ENCODE measurements at regions not wholly inside any gene's neighbourhood (a gene's known extent, or its start where the extent isn't known, plus 50 kb on each side); places are given as distances from the start of the nearest gene placed in this dataset.

DNA sequence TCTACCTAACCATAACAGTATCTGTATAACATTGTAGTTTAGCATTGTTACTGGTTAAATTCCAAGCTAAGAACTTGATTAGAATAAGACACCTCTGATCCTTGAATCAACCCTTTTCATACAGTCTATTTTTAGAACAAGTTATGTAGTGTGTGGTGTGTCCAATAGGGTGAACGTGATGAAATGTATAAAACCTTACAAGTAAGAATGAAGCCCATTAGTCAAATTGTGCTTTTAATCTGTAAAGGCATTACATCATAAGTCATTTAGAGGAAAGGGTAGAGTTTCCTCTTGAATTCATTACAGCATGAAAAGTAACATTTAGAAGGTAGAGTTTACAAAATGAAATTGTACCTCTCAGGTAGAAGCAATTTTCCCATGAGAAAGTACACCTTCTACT lies 479.2 kb downstream of the LTN1 start:
- H3F3A ChIP-seq (ENCODE audit: control insufficient read depth, insufficient read depth), result no peaks in the 10 kb centered on the region

GRCh38 chr21:28509031-28509430 lies 483.6 kb downstream of the LTN1 start:
- H3K4me3 ChIP-seq (ENCODE audit: low read length), result no peak overlapping the region
- no peaks in the 10 kb centered on the region for H3K36me3 ChIP-seq (ENCODE audit: control insufficient read depth, low read length)
- H3K4me2 ChIP-seq (ENCODE audit: low read length), result no peak overlapping the region
- no peaks in the 10 kb centered on the region for H3K4me1 ChIP-seq (ENCODE audit: control insufficient read depth, low read length)
- no peaks in the 10 kb centered on the region for H3F3A ChIP-seq (ENCODE audit: control insufficient read depth, insufficient read depth)
- H3K27me3 ChIP-seq (ENCODE audit: control insufficient read depth, low read length), result no peaks in the 10 kb centered on the region
- TF ChIP-seq EZH2phosphoT487 (IDR thresholded peaks at IDR 0.05; ENCODE audit: borderline replicate concordance, low read length) (no peak), CTCF (IDR thresholded peaks at IDR 0.05; ENCODE audit: low read depth, low read length, poor library complexity, severe bottlenecking) (no peak)
- H4K20me1 ChIP-seq (ENCODE audit: control insufficient read depth, insufficient read depth, low read depth, low read length), result no peaks in the 10 kb centered on the region
- H3K79me2 ChIP-seq (ENCODE audit: control insufficient read depth, low read length), result no peaks in the 10 kb centered on the region
- H3K9me2 ChIP-seq (replicated peaks; ENCODE audit: control insufficient read depth, low read length), result no peaks in the 10 kb centered on the region
- no peaks in the 10 kb centered on the region for H3K9me3 ChIP-seq (ENCODE audit: control insufficient read depth, insufficient read depth, low read length)
- no peak overlapping the region for H3K27ac ChIP-seq (ENCODE audit: low read depth, low read length)

More for the DNA sequence above, 479.2 kb downstream of the LTN1 start:
- Histone ChIP-seq H3K4me1 (ENCODE audit: control insufficient read depth, low read length) (peaks cover 15% of the 10 kb centered on the region), H3K79me2 (ENCODE audit: control insufficient read depth, low read length) (no peaks in the 10 kb centered on the region), H3K27ac (ENCODE audit: low read depth, low read length) (no peak overlapping the region), H3K9me3 (ENCODE audit: control insufficient read depth, insufficient read depth, low read length) (no peaks in the 10 kb centered on the region), H3K27me3 (ENCODE audit: control insufficient read depth, low read length) (no peaks in the 10 kb centered on the region), H3K4me3 (ENCODE audit: low read length) (no peak overlapping the region), H3K9me2 (replicated peaks; ENCODE audit: control insufficient read depth, low read length) (no peaks in the 10 kb centered on the region), H3K36me3 (ENCODE audit: control insufficient read depth, low read length) (no peaks in the 10 kb centered on the region), H3K4me2 (ENCODE audit: low read length) (no peak overlapping the region), H4K20me1 (ENCODE audit: control insufficient read depth, insufficient read depth, low read depth, low read length) (no peaks in the 10 kb centered on the region)
- no peak for TF ChIP-seq CTCF (IDR thresholded peaks at IDR 0.05; ENCODE audit: low read depth, low read length, poor library complexity, severe bottlenecking)
- TF ChIP-seq EZH2phosphoT487 (IDR thresholded peaks at IDR 0.05; ENCODE audit: borderline replicate concordance, low read length), result no peak

DNA sequence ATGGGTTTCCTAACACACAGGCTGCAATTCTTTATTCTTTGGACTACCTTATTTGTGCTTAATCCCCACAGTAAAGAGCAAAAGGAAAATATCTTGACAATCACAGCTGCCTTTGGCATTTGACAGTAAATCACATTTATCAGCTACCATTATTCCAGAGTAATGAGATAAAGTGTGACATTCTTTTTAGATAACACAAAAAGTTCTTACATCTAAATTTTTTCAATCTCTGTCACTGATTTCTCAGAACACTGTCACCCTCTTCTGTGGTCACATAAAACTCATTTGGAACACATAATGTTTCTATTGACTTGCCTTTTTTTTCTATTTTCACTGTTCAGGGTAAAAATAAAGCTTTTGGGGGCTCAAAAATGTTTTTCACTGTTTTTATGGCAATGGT lies 484.6 kb downstream of the LTN1 start:
- H3K4me2 ChIP-seq (ENCODE audit: low read length), result no peak overlapping the region
- H3K36me3 ChIP-seq (ENCODE audit: control insufficient read depth, low read length), result no peaks in the 10 kb centered on the region
- H3K27me3 ChIP-seq (ENCODE audit: control insufficient read depth, low read length), result no peaks in the 10 kb centered on the region
- TF ChIP-seq EZH2phosphoT487 (IDR thresholded peaks at IDR 0.05; ENCODE audit: borderline replicate concordance, low read length) (no peak), CTCF (IDR thresholded peaks at IDR 0.05; ENCODE audit: low read depth, low read length, poor library complexity, severe bottlenecking) (no peak)
- no peaks in the 10 kb centered on the region for H3F3A ChIP-seq (ENCODE audit: control insufficient read depth, insufficient read depth)
- H3K79me2 ChIP-seq (ENCODE audit: control insufficient read depth, low read length), result no peaks in the 10 kb centered on the region
- H4K20me1 ChIP-seq (ENCODE audit: control insufficient read depth, insufficient read depth, low read depth, low read length), result no peaks in the 10 kb centered on the region
- H3K9me2 ChIP-seq (replicated peaks; ENCODE audit: control insufficient read depth, low read length), result no peaks in the 10 kb centered on the region
- H3K9me3 ChIP-seq (ENCODE audit: control insufficient read depth, insufficient read depth, low read length), result no peaks in the 10 kb centered on the region
- no peak overlapping the region for H3K27ac ChIP-seq (ENCODE audit: low read depth, low read length)
- H3K4me1 ChIP-seq (ENCODE audit: control insufficient read depth, low read length), result no peaks in the 10 kb centered on the region
- no peak overlapping the region for H3K4me3 ChIP-seq (ENCODE audit: low read length)

GRCh38 chr21:28496517-28496916 lies 496.2 kb downstream of the LTN1 start:
- Histone ChIP-seq H4K20me1 (ENCODE audit: control insufficient read depth, insufficient read depth, low read depth, low read length) (no peaks in the 10 kb centered on the region), H3F3A (ENCODE audit: control insufficient read depth, insufficient read depth) (no peaks in the 10 kb centered on the region), H3K27ac (ENCODE audit: low read depth, low read length) (no peak overlapping the region), H3K79me2 (ENCODE audit: control insufficient read depth, low read length) (no peaks in the 10 kb centered on the region), H3K27me3 (ENCODE audit: control insufficient read depth, low read length) (0 out of 2 replicates have a peak, but pooled peaks cover 3% of the 10 kb centered on the region), H3K4me2 (ENCODE audit: low read length) (no peak overlapping the region), H3K4me3 (ENCODE audit: low read length) (no peak overlapping the region), H3K4me1 (ENCODE audit: control insufficient read depth, low read length) (no peaks in the 10 kb centered on the region), H3K36me3 (ENCODE audit: control insufficient read depth, low read length) (no peaks in the 10 kb centered on the region), H3K9me2 (replicated peaks; ENCODE audit: control insufficient read depth, low read length) (no peaks in the 10 kb centered on the region), H3K9me3 (ENCODE audit: control insufficient read depth, insufficient read depth, low read length) (no peaks in the 10 kb centered on the region)
- no peak for TF ChIP-seq EZH2phosphoT487 (IDR thresholded peaks at IDR 0.05; ENCODE audit: borderline replicate concordance, low read length)
- no peak for TF ChIP-seq CTCF (IDR thresholded peaks at IDR 0.05; ENCODE audit: low read depth, low read length, poor library complexity, severe bottlenecking)
